DMS153 (cell line): ENCODE measurements at regions not wholly inside any gene's neighbourhood (a gene's known extent, or its start where the extent isn't known, plus 50 kb on each side); places are given as distances from the start of the nearest gene placed in this dataset.
A peak's percentile ranks its signal among the peaks of the same experiment; 100 is the strongest.

Experiments used
- DNase-seq: peaks from one replicate; lab custom pipeline; 2025; lab: John Stamatoyannopoulos, UW

- no peak for DNase-seq
Observed at GRCh38 chr12:31867292-31867691, 91.9 kb upstream of the RESF1 start.

GRCh38 chr12:31866523-31866922 lies 92.7 kb upstream of the RESF1 start:
- DNase-seq: no peak

DNA sequence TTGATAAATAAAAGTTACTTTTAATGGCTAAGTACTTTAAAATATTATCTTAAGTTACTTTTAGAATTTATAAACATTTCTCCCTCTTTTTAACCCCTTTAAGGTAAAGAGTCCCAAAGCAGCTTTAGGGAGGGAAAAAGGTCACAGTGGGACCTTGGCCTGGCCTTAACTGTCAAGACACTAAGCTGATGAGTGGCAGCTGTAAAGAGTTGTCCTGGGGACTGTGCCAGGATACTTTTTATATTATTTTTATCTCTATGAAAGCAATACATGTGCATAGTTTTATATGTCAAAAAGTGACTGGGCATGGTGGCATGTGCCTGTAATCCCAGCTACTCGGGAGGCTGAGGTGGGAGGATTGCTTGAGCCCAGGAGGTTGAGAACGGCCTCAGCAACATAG lies 94.2 kb upstream of the RESF1 start:
- no peak for DNase-seq

DNA sequence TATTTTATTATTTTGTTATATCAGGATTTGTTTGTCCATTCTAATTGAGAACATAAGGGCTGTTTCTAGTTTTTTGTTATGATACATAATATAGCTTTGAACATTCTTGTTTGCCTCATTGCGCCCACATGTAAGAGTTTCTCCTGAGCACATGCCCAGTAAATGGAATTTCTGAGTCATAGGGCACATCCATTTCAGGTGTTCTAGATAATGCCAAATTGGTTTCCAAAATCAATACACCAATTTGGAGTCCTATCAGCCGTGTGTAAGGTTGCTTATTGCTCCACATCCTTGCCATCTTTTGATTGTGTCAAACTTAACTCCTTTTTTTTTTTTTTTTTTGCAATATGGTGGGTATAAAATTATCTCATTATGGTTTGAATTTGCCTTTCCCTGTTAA lies 97.9 kb upstream of the RESF1 start:
- DNase-seq: no peak

GRCh38 chr12:31860401-31860800 lies 98.8 kb upstream of the RESF1 start:
- DNase-seq: no peak

- DNase-seq: no peak
Observed at GRCh38 chr12:31859232-31859977, 99.8 kb upstream of the RESF1 start.

DNA sequence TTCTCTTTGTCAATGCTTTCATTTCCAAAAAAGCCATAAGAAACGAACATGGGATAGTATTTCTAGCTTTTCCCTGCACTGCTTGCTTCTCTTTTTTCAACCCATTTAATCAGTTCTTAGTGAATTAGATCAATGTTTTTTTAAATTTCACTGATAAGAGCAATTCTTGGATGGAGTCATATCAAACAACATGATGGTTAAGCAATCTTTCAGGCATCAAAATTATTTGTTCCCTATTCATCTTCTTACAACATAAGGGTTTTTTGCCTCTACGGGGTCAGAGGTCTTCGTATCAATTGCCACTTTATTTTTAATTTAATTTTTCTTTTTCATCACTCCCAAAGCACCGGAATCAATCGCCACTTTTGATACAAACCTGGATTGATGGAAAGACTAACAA lies 103.8 kb upstream of the RESF1 start:
- no peak for DNase-seq

DNA sequence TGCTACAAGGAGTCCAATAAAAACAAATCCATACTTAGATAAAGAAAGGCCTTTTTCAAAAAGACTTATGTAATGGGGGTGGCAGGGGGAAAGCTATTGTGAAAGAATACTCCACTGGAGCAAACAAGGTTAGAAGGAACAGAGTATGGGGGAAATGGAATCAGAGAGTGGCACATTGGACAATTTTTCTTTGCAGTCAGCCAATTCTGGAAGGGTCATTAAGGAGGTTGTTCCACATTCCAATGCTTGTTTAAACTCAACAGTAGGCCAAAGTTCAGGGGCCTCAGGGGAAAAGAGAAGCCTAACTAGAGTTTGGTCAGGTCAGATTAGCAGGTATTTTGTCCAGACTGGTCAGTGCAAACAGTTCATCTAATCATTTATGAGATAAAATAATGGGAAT lies 105.2 kb upstream of the RESF1 start:
- DNase-seq: no peak

DNA sequence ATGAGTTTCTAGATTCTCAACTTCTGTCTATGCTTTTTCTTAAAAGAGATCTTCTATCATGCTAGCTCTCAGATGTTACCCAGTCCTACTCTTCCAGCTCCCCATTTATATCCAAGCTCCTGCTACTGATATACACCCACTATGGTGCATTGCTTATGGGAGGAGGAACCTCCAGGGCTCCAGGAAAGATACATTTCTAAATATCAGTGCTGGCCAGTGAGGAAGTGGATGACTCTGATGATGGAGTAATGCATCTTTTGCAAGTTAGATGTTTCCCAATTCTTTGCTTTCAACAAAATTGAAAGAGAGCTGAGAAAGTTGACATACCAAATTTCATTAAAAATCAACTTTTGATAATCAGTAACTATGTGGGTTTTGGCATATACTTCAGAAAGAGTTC lies 105.7 kb upstream of the RESF1 start:
- DNase-seq: no peak

DNA sequence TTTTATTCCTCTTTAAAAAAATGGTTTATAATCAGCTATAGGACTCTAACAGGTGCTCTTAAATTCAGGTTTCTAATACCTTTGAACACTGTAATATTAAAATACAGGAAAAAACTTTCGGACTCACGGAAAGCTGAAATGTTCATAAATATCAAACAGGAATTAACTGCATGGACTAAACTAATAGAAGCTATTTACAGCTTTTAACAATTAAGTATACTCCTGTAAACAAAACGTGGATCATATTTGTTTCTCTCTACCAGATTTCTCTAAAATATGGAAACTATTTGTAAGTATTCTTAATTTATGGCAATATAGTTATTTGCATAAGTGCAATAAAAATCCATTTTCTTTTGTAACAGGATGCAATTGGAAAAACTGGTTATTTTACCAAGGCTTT lies 108.9 kb upstream of the RESF1 start:
- no peak for DNase-seq

DNA sequence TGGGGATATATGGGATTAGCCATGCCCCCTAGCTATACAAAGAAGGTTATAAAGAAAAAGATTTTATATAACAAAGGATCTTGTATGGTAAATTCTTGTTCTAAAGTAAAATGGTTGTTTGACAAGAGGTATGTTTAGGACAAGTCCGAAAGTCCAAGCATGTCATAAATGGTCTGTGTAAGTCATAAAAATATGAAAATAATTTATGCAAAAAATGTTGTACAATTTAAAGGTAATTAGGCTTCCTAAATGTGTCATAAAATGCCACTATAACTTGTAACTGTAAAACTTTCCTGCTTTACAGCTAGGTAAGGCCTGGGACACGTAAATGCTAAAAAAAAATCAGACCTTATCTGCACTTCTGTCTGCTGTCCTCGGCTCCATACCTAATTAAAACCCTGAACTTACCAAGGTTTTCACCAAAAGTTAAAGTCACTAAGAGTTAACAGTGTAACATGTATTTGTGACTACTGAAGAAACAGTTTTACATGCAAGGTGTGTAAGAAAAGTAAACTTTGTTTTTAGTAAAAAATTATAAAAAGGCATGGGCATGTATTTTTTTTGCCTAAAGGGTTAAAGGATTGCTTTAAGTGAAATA lies 110.0 kb upstream of the RESF1 start:
- DNase-seq: no peak

DNA sequence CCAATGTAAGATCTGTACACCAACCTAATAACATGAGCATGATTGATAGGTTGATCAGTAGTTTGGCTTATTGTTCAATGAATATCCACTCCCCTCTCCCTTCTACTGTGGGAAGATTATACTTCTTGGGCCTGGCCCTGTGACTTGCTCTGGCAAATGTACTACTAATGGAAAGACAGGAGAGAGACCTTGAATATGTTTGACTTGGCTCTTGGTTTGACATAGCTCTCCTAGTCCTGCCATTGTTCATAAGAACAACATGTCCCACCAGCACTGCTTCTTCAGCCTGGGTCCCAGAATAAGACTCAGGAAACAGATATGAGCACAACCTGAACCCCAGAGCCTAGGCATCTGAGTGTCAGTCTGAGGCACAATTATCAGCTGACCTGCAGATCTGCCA lies 112.8 kb upstream of the RESF1 start:
- DNase-seq: no peak

DNA sequence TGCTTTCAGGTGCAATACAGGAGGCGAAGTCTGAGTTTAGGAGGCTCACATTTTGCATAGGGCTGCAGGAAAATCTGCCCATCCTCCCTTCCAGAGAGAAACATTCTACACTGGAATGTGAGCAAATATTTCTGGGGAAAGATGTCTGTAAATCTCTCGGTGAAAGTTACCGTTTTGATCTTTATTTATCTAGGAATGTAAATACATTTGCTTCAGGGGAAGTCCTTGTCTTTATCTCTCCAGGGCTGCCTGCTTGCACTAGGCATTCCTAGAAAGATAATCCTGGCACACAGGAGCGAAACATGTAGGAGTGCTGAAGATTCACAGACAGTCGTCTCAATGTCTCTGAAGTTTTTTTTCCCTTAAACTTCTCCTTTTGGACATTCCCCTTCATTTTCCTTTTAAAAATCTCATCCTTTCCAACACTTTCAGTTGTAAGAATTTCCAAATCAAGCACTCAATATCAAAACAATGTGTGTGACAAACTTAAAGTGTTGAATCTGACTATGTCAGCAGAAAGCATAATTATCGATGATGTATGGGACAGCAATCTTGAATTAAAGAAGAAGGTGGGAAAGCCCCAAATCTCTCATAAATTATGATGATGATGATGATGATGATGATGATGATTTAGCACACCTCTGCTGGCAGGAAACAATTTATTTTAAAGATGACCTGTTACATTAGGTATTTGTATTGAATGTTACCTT lies 113.4 kb upstream of the RESF1 start:
- no peak for DNase-seq

- no peak for DNase-seq
Observed at GRCh38 chr12:31843398-31844095, 114.7 kb upstream of the AMN1 start.

- no peak for DNase-seq
Observed at GRCh38 chr12:31837913-31838312, 109.1 kb upstream of the AMN1 start.

DNA sequence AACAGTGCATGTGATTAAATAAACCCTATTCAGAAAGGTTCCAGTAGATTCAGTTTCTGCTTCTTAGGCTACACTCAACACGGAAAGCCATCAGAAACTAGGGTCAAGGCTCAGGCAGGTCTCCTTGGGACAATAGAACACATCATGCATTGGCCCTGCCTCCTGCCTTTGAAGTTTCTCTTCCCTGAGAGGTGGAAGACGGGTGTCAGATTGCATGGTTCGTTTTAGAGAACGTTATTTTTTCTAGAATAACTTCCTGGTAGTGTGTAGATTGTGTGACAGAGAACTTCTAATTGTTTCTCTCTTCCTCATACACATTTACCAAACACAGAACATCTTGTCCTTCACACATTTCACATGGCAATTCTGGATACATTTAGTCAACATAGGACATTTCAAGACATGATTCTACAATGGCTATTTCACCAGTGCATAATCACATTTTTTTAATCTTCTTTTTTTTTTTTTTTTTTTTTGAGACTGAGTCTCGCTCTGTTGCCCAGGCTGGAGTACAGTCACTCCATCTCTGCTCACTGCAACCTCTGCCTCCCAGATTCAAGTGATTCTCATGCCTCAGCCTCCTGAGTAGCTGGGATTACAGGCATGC lies 106.6 kb upstream of the AMN1 start:
- DNase-seq: peak; percentile 79

- DNase-seq: no peak
Observed at GRCh38 chr12:31834150-31834549, 105.3 kb upstream of the AMN1 start.

DNA sequence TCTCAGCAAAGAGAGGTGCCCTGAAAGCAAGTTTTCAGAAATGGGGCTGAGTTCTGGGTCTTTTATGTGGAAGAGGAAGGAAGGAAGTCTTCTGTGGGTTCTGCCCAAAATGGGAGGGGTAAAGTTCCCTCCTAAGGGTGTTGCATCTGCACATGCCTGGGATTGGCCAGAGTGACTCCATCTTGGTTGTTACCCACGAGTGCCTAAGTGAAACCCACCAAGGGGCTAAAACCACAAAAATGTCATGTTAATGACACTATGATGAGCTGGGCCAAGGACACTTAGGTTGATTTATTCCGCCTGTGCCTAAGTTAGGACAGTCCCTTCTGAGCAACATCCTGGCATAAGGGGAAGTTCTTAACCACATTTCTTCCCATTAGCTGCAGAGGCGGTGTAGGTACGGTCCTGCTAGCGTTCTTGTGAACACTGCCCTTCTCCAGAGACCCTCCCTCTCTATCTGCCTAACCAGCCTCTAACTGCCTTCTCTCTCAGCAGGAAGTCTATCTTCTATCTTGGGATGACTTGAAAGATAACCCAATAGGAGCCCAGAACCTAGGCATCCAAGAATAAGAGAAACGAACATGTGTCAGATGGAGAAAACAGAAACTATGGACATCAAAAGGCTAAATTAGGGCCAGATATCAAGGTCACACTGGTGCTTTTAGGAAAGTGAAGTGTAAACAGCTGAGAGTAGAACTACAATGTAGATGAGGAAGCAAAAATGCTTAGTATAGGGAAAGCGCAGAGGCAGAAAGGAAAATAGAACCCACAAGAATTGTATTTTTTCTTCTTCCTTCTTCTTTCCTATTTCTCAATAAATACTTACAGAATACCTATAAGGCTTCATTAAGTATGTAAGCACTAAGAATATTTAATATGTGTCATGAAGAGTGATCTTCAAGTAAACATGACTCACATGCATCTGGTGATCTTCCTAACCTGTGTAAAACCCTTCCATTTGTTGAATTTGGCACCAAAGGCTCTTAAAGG lies 104.2 kb upstream of the AMN1 start:
- no peak for DNase-seq

DNA sequence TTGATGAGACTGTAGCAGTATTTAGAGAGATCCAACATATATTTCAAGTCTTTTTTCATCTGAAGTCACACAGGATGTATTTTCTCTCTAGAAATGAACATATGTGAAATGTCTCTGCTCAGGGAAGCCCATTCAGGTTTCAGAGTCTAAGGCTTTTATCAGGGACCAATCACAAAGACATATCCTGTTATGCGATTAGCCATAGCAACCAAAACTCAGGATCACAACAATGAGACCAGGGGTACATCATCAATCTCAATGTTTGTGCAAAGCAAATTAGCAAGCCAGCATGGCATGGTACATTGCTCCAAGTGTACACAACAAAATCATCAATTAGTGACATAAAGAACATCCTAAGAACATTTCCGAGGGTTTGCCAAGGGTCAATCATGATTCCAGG lies 99.2 kb upstream of the AMN1 start:
- DNase-seq: no peak

- no peak for DNase-seq
Observed at GRCh38 chr12:31822761-31823160, 93.9 kb upstream of the AMN1 start.

GRCh38 chr12:31821484-31821883 lies 92.7 kb upstream of the AMN1 start:
- no peak for DNase-seq
